ENCODE measurements at regions not wholly inside any gene's neighbourhood (a gene's known extent, or its start where the extent isn't known, plus 50 kb on each side); places are given as distances from the start of the nearest gene placed in this dataset.

DNA sequence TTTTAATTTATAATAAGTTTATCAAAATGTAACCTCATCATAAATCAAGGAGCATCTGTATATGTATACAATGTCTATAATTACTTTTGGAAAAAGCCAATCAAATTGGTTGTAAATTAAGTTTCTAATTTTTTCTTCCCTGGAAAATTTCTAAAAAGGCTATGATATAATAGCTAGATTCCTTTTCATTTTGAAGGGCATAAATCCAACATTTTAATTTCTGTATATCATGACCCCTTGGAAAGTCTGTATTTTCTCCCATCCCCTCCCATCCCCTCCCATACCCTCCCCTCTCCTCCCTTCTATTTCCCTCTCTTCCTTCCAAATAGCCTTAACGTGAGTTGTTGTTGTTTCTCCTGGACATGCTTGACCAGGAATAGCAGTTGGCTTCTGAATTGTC, 247.1 kb upstream of the FSTL5 start:
- TF ChIP-seq EZH2 (IDR thresholded peaks at IDR 0.05; ENCODE audit: borderline replicate concordance, low read depth, low read length, poor library complexity, severe bottlenecking): no peak
- TF ChIP-seq, protein P1, sequence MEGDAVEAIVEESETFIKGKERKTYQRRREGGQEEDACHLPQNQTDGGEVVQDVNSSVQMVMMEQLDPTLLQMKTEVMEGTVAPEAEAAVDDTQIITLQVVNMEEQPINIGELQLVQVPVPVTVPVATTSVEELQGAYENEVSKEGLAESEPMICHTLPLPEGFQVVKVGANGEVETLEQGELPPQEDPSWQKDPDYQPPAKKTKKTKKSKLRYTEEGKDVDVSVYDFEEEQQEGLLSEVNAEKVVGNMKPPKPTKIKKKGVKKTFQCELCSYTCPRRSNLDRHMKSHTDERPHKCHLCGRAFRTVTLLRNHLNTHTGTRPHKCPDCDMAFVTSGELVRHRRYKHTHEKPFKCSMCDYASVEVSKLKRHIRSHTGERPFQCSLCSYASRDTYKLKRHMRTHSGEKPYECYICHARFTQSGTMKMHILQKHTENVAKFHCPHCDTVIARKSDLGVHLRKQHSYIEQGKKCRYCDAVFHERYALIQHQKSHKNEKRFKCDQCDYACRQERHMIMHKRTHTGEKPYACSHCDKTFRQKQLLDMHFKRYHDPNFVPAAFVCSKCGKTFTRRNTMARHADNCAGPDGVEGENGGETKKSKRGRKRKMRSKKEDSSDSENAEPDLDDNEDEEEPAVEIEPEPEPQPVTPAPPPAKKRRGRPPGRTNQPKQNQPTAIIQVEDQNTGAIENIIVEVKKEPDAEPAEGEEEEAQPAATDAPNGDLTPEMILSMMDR (conservative IDR thresholded peaks at IDR 0.05; ENCODE audit: low read depth, low read length): no peak

All from A673 (cell line).